Sigmoid colon (tissue), 6 donors: ENCODE measurements at regions not wholly inside any gene's neighbourhood (a gene's known extent, or its start where the extent isn't known, plus 50 kb on each side); places are given as distances from the start of the nearest gene placed in this dataset.

Experiments
- DNase-seq: peaks from one replicate; pipeline ENCODE4 v3.0.0-alpha.2; 2019
- H3K27ac ChIP-seq, 4 donors: fragments of 200-600 bp; sonication (generic); one replicate each; pipeline ENCODE4 v1.5.1; 2016 to 2019; ENCODE audit warnings: mild to moderate bottlenecking in 1 of 4
- H3K27me3 ChIP-seq, 3 donors: fragments of 200-600 bp; sonication (generic); one replicate each; pipeline ENCODE4 v1.5.1; 2019; ENCODE audit warnings: mild to moderate bottlenecking in 1 of 3
- H3K36me3 ChIP-seq, 4 donors: fragments of 200-600 bp; sonication (generic); one replicate each; pipeline ENCODE4 v1.5.1; 2016 to 2019
- H3K4me1 ChIP-seq, 4 donors: fragments of 200-600 bp; sonication (generic); one replicate each; pipeline ENCODE4 v1.5.1; 2017 to 2019
- H3K4me3 ChIP-seq, 4 donors: fragments of 200-600 bp; sonication (generic); one replicate each; pipeline ENCODE4 v1.5.1; 2017 to 2019; ENCODE audit warnings: mild to moderate bottlenecking in 2 of 4, moderate library complexity in 1 of 4
- H3K9me3 ChIP-seq, 4 donors: fragments of 200-600 bp in 3 of 4; sonication (generic) in 3 of 4; one replicate each; pipeline versions ENCODE4 v1.5.1 to v1.6.1; 2013 to 2019
- CTCF ChIP-seq, 4 experiments: fragments of 450-650 bp in 3 of 4; fragments of 200-600 bp in 1 of 4; IDR thresholded peaks; one replicate each; pipeline ENCODE4 v1.5.1; 2016 to 2019; ENCODE audit warnings: antibody characterized with exemption in 4 of 4, mild to moderate bottlenecking in 3 of 4, moderate library complexity in 2 of 4
- EP300 ChIP-seq, 4 donors: sonication (generic); formaldehyde crosslinking; IDR thresholded peaks; one replicate each; pipeline ENCODE4 v1.6.1; 2017; ENCODE audit warnings: antibody characterized with exemption in 4 of 4
- POLR2A ChIP-seq, 2 donors: fragments of 450-650 bp; IDR thresholded peaks; one replicate each; pipeline ENCODE4 v1.6.1; 2016; ENCODE audit warnings: antibody characterized with exemption in 2 of 2, mild to moderate bottlenecking in 2 of 2, moderate library complexity in 2 of 2
- POLR2AphosphoS5 ChIP-seq, 4 donors: sonication (generic); formaldehyde crosslinking; IDR thresholded peaks; one replicate each; pipeline ENCODE4 v1.6.1; 2017; ENCODE audit warnings: antibody characterized with exemption in 4 of 4
- WGBS, 2 donors: extraction: QIAGEN DNeasy Blood & Tissue Kit; methylation state at CpG; one replicate each; pipeline ENCODE4 v1.1.7; 2013; 5-methylcytosine and 5-hydroxymethylcytosine counted together
- intact Hi-C: fragments of 100-400 bp; cut with DNase I; formaldehyde crosslinking; loops from one replicate; pipeline ENCODE4 v1.15.1; 2023
- donor health status: healthy with polysubstance abuse.
- donor health status: healthy.

- no peaks in the 10 kb centered on the region for H3K4me1 ChIP-seq
- WGBS, 2 donors, result 47 to 64% methylated on average over 1 of the region's 1 CpG
- no peak overlapping the region for H3K27ac ChIP-seq
- intact Hi-C loops, result no loop called here
- peaks cover 0 to 2% (median 0%) of the 10 kb centered on the region in 4 donors for H3K9me3 ChIP-seq
- TF ChIP-seq POLR2A (IDR thresholded peaks at IDR 0.05), result no peak
- TF ChIP-seq CTCF (IDR thresholded peaks at IDR 0.05), result no peak
- no peak for TF ChIP-seq POLR2AphosphoS5 (IDR thresholded peaks at IDR 0.05)
- no peak for TF ChIP-seq EP300 (IDR thresholded peaks at IDR 0.05)
- no peak overlapping the region for H3K4me3 ChIP-seq
- no peaks in the 10 kb centered on the region for H3K36me3 ChIP-seq
- H3K27me3 ChIP-seq, result no peaks in the 10 kb centered on the region
- no peak for DNase-seq
Observed at GRCh38 chr3:107100573-107100972, 276.7 kb upstream of the CCDC54 start.

DNA sequence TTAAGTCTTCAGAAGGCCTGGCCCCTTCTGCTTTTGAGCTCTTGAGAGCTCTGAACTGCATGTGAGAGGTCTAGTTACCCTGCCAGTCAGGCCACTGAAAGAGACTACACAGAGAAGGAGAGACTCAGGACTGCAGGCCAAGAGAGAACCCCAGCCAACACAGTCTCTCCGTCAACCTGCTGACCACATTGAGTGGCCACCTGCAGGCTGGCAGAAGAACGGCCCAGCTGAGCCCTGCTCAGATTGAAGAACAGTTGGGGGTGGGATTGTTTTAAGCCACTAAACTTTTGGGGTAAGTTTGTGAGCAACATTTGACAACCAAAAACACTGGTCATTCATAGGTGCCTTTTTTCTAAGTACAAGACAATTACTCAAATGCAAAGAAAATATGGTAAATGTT, 273.5 kb upstream of the CCDC54 start:
- no peak overlapping the region for H3K27ac ChIP-seq
- TF ChIP-seq CTCF (IDR thresholded peaks at IDR 0.05), result no peak
- no peak for TF ChIP-seq EP300 (IDR thresholded peaks at IDR 0.05)
- TF ChIP-seq POLR2A (IDR thresholded peaks at IDR 0.05), result no peak
- no peak for TF ChIP-seq POLR2AphosphoS5 (IDR thresholded peaks at IDR 0.05)
- peaks cover 0 to 2% (median 0%) of the 10 kb centered on the region in 4 donors for H3K9me3 ChIP-seq
- H3K4me3 ChIP-seq, result no peak overlapping the region
- H3K27me3 ChIP-seq, result no peaks in the 10 kb centered on the region
- H3K4me1 ChIP-seq, result no peaks in the 10 kb centered on the region
- H3K36me3 ChIP-seq, result no peaks in the 10 kb centered on the region
- DNase-seq, result no peak
- 91 to 94% methylated on average over 2 of the region's 2 CpGs for WGBS, 2 donors
- intact Hi-C loops, result no loop called here

- no peak for TF ChIP-seq POLR2A (IDR thresholded peaks at IDR 0.05)
- no peak for TF ChIP-seq POLR2AphosphoS5 (IDR thresholded peaks at IDR 0.05)
- TF ChIP-seq CTCF (IDR thresholded peaks at IDR 0.05), result no peak
- TF ChIP-seq EP300 (IDR thresholded peaks at IDR 0.05), result no peak
- 88 to 96% methylated on average over 7 of the region's 7 CpGs for WGBS, 2 donors
- no peak for DNase-seq
Observed at GRCh38 chr3:107106316-107106715, 270.9 kb upstream of the CCDC54 start.

DNA sequence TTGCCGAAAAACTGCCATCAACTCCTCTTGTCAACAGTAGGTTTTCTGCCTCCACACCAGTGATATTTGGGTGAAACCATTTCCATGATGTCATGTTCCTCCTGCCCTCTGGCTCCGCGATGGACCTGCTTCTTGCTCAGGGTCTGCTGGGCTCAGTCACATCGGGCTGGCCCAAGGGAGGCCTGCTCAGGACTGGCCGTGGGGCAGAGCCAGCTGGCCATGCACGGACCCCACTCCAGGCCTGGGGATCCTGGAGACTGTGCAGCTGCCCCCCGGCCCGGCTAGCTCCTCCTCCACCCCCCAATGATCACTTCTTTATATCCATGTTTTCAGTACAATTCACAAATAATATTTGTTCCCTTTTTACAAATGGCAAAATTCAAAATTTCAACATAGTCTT, 270.3 kb upstream of the CCDC54 start:
- Histone ChIP-seq H3K27me3 (no peaks in the 10 kb centered on the region), H3K4me1 (no peaks in the 10 kb centered on the region), H3K27ac (no peak overlapping the region), H3K9me3 (peaks cover 0 to 2% (median 0%) of the 10 kb centered on the region in 4 donors), H3K36me3 (no peaks in the 10 kb centered on the region), H3K4me3 (no peak overlapping the region)
- WGBS, 2 donors, result 92 to 95% methylated on average over 8 of the region's 8 CpGs
- intact Hi-C loops, result no loop called here
- no peak for DNase-seq
- TF ChIP-seq CTCF (IDR thresholded peaks at IDR 0.05) (no peak), POLR2A (IDR thresholded peaks at IDR 0.05) (no peak), EP300 (IDR thresholded peaks at IDR 0.05) (no peak), POLR2AphosphoS5 (IDR thresholded peaks at IDR 0.05) (no peak)

More at GRCh38 chr3:107106316-107106715, 270.9 kb upstream of the CCDC54 start:
- no peaks in the 10 kb centered on the region for H3K27me3 ChIP-seq
- intact Hi-C loops, result no loop called here
- H3K4me1 ChIP-seq, result no peaks in the 10 kb centered on the region
- H3K9me3 ChIP-seq, result peaks cover 0 to 2% (median 0%) of the 10 kb centered on the region in 4 donors
- no peaks in the 10 kb centered on the region for H3K36me3 ChIP-seq
- no peak overlapping the region for H3K4me3 ChIP-seq
- H3K27ac ChIP-seq, result no peak overlapping the region

- H3K9me3 ChIP-seq, result no peaks in the 10 kb centered on the region
- H3K36me3 ChIP-seq, result no peaks in the 10 kb centered on the region
- no peak for DNase-seq
- no peaks in the 10 kb centered on the region for H3K4me1 ChIP-seq
- H3K4me3 ChIP-seq, result no peak overlapping the region
- TF ChIP-seq CTCF (IDR thresholded peaks at IDR 0.05) (no peak), POLR2AphosphoS5 (IDR thresholded peaks at IDR 0.05) (no peak), EP300 (IDR thresholded peaks at IDR 0.05) (no peak)
- H3K27me3 ChIP-seq, result no peaks in the 10 kb centered on the region
- intact Hi-C loops, result no loop called here
- 70 to 83% methylated on average over 3 of the region's 3 CpGs for WGBS, 2 donors
- no peak overlapping the region for H3K27ac ChIP-seq
Observed at GRCh38 chr3:107110596-107111305, 266.5 kb upstream of the CCDC54 start.
